NOMO-1 treated with DMSO at 0.1 percent for 48 hours (cell line): ENCODE measurements at regions not wholly inside any gene's neighbourhood (a gene's known extent, or its start where the extent isn't known, plus 50 kb on each side); places are given as distances from the start of the nearest gene placed in this dataset.
"Not testable (repeated sequence)": the region's sequence is repeated elsewhere in the genome, so short reads cannot be mapped to it uniquely, and the experiment has no call there.

Source experiments
- DNase-seq: peaks from one replicate; lab custom pipeline; 2025; ENCODE audit not compliant: unreplicated experiment; lab: John Stamatoyannopoulos, UW

DNA sequence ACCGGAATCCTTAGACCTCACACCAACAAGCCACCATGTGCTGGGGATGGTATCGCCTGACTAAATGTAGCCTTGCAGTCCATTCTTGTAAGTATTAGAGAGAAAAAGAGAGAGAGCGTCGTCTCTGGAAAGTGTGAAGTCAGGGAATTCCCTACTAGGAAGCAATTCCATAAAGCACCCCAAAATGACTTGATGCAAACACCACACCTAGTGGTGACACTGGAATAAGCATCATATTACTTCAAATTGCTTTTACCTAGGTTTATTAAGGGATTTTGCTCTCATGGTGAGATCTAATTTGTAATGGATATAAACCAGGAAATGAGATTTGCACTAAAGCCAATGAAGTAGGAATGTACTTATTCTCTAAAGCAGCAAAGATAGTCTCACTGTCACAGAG, 111.4 kb upstream of the METTL9 start:
- not testable (repeated sequence) for DNase-seq

GRCh38 chr16:21499046-21499445, 100.3 kb upstream of the METTL9 start:
- not testable (repeated sequence) for DNase-seq

DNA sequence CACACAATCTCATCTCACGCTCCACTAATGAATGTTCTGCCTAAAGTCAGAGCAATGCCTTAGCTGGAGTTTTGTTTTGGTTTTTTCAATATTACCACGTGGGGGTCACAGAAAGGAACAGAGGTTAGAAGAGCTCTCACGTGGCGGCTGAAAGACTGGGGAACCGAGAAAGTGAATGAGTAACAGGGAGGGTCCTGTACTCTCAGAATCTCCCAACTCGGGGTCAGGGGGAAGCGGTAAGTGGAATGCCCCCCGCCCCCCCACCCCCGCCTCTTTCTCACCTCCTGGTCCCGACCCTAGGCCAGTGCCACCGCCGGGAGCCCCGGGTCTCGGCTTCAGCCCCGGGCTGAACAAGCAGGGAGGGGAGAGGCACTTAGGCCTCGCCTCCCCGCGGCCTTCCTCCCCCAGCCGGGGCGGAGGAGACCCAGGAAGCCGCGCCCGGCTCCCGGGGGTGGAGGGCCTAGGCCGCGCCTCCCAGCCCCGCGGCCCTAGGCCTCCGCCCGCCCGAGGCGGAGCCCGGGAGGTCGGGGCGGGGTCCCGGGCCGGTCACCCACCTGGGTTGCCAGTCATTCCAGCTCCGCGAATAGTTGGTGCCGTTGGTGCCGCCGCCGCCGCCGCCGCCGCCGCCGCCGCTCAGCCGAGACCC, 98.0 kb upstream of the METTL9 start:
- DNase-seq, result not testable (repeated sequence)

GRCh38 chr16:21501869-21502667, 97.3 kb upstream of the METTL9 start:
- DNase-seq, result peak; percentile 33

DNA sequence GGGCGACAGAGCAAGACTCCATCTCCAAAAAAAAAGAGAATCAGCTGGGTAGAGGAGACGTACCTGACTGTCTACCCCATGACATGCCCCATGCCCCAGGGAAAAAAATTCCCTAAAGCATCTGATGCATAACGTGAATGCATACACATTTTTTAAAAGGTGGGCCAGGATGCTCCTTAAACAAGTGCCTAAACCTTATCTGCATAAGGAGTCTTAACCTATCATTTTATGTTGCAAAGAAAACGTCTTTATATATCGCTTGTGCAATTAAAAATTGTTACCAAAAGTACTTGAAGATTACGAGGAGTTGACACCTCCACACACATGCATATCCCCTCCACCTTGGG, 95.8 kb upstream of the METTL9 start:
- not testable (repeated sequence) for DNase-seq

GRCh38 chr16:21503941-21504832, 95.2 kb upstream of the METTL9 start:
- not testable (repeated sequence) for DNase-seq

DNA sequence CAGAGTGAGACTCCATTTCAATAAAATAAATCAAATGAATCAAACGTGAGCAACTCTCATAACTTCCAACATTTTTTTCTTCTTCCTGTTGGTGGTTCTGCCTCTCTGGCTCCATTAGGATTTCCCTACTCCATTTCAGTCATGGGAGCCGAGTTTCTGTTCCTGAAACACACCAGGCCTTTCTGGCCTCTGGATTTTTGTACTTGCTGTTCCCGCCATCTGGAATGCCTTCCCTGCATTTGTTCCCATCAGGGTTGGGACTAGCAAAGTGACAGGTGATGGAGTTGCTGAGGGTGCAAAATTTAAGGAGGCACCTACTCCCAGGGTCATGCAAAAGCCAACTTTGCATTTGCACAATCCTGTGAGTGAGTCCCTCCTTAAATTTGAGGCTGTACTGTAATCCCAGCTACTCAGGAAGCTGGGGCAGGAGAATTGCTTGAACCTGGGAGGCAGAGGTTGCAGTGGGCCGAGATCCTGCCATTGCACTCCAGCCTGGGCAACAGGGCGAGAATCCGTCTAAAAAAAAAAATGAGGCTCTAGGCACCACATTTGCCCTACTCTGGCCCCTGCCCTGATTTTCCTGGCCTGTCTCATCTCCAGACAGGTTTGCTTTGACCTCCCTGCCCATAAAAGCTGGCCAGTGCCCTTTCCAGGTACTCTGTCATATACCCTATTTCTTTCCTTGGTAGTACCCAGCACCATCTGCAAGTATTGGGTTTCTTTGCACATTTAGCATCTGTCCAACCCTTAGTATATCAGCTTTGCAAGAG, 93.4 kb upstream of the METTL9 start:
- not testable (repeated sequence) for DNase-seq

- DNase-seq, result peak; percentile 28
These were observed 92.4 kb upstream of the METTL9 start for GRCh38 chr16:21506857-21507456.

- not testable (repeated sequence) for DNase-seq
These were observed 91.6 kb upstream of the METTL9 start for GRCh38 chr16:21507631-21508305.

DNA sequence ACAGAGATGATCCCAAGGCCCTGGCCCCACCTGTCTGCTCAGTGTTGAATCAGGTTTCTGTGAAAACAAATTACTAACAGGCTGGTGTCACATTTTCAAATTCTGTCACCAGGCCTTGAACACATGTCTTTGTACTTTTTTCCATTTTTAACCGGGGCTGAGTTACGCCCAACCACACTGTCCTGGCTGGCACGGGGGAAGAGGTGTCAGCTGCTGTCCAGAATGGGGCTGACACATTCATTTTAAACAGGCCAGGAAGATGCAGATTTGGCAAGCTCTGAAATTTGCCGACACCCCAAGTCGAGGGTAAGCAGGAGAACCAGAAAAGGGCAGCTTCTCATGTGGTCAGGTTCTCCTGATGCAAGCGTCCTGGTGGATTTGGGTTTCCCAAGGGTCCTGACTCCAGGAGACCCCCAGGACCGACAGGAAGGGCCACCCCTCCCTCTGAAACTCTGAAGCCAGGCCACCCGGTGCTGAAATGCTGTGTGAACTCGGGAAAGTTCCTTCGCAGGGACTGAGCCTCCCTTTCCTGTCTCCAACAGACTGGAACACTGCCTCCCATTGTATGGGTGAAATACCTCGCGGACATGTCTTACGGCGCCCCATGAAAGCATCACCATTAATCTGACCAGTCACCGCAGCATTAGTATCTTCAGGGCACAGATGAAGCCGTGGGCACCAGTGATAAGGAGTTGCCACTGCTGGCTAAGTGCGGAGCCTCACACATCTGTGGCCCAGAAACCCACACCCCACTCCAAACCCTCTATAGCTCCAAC, 90.5 kb upstream of the METTL9 start:
- DNase-seq, result not testable (repeated sequence)

DNA sequence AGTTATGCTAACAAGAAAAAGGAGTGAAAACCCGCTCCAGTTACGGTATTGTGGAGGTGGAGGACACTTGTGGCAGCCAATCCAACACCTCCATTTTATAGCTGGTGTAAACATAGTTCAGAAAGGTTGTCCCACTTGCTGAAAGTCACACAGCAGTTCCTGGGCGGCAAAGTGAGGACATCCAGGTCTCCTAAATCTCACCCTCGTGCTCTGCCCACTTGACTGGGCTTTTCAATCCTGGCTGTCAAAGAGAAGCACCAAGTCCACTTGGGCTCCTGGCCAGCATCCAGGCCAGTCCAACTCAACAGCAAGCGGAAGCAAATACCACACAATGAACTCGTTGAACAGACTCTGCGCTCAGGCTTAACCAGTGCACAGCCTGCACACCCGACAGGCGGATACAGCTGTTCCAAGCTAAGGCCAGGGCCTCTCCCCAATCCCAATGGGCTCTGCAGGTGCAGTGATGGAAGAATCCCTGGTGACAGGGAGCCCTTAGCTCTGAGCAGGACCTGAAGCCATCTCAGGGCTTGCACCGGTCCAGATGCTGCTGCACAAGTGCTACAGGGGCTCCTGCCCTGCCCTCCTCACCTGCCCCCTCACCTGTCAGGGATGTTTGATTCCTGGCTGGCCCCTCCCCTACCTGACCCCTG, 89.8 kb upstream of the METTL9 start:
- DNase-seq, result not testable (repeated sequence)

DNA sequence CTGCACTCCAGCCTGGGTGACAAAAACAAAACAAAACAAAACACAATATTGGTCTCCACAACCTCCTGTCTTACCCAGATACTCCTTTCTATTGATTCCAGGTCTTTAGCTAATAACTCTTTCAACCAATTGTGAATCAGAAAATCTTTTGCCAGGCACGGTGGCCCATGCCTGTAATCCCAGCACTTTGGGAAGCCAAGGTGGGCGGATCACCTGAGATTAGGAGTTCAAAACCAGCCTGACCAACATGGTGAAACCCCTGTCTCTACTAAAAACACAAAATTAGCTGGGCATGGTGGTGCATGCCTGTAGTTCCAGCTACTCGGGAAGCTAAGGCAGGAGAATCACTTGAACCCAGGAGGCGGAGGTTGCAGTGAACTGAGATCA, 88.5 kb upstream of the METTL9 start:
- not testable (repeated sequence) for DNase-seq

GRCh38 chr16:21511315-21512210, 87.8 kb upstream of the METTL9 start:
- not testable (repeated sequence) for DNase-seq

DNA sequence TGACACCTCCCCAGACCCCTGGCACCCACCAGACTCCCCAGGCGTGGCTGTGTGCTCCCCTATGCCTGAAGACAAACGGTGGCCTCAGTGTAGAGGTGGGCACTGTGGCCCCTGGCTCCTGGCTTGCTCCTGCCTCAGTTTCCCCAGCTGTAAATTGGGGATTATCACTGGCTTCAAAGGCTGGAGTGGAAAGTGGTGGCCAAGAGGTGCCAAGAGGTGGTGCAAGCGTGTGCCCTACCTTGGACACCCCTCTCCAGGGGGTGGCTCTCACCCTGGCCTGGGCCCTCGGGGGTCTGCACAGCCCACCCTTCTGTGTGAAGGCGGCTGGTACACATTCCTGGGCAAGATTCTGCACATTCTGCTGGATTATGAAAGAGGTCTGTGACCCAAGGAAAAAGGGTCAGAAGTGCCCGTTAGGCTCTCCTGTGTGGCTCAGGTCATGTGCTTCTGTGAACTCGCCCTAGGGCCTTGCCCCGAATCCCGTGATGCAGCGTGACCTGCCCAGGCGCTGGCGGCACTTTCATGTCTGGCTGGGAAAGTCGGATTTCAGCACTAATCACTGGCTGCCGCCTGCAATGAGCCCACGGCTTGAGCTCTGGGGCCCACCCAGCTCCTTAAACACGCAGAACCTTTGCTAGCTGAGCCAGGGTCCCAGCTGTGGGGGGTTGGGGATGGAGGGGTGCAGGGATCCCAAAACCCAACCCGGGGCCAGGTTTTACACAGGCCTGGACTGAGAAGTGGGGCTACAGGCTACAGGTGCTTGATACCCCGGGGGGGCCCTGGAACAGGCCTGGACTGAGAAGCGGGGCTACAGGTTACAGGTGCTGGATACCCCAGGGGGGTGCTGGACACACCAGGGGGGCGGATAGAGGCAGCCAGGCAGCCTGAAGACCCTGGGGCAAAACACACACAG, 86.8 kb upstream of the METTL9 start:
- DNase-seq, result not testable (repeated sequence)

DNA sequence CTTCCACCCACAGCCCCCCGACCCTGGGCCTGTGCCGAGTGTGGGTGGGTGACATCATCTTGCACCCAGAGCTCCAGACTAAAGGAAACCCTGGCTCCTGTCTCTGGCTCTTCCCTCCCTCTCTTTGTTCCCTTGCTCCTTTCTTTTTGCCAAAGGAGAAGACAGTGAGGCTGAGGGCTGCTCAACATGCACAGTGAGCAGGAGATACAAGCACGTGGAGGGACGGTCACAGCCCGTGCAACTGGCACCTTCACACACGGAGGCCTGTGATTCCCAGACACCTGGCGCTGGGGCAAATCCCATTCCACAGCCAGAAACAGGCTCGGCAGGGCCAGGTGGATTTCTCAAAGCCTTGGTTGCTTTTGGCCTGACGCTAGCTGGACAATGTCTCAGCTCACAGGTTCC, 86.0 kb upstream of the METTL9 start:
- not testable (repeated sequence) for DNase-seq

- DNase-seq, result not testable (repeated sequence)
These were observed 85.4 kb upstream of the METTL9 start for GRCh38 chr16:21513812-21514473.
